IMR-90 (cell line): ENCODE measurements at regions not wholly inside any gene's neighbourhood (a gene's known extent, or its start where the extent isn't known, plus 50 kb on each side); places are given as distances from the start of the nearest gene placed in this dataset.

Source experiments
- BHLHE40 ChIP-seq: fragments of 150-350 bp; IDR thresholded peaks from 2 replicates; pipeline ENCODE4 v1.6.1; 2016; ENCODE audit warnings: mild to moderate bottlenecking, low read depth, low read length
- CEBPB ChIP-seq: IDR thresholded peaks from 2 replicates; pipeline ENCODE4 v1.6.1; 2012; ENCODE audit warnings: low read depth, low read length, improper control_type of control experiment
- CHD1 ChIP-seq: IDR thresholded peaks from 2 replicates; pipeline ENCODE4 v1.6.1; 2012; ENCODE audit warnings: low read depth, low read length, improper control_type of control experiment
- FOS ChIP-seq: fragments of 150-350 bp; IDR thresholded peaks from 2 replicates; pipeline ENCODE4 v1.6.1; 2016; ENCODE audit warnings: low read depth, low read length
- MAZ ChIP-seq: IDR thresholded peaks from 2 replicates; pipeline ENCODE4 v1.6.1; 2012; ENCODE audit warnings: low read depth, mild to moderate bottlenecking, low read length, improper control_type of control experiment, moderate library complexity, borderline replicate concordance
- POLR2A ChIP-seq: IDR thresholded peaks from 2 replicates; pipeline ENCODE4 v1.6.1; 2012; ENCODE audit warnings: mild to moderate bottlenecking, low read depth, low read length
- RAD21 ChIP-seq: IDR thresholded peaks from 2 replicates; pipeline ENCODE4 v1.6.1; 2012; ENCODE audit warnings: low read length, improper control_type of control experiment
- RFX5 ChIP-seq: IDR thresholded peaks from 2 replicates; pipeline ENCODE4 v1.8.0; 2012; ENCODE audit warnings: low read depth, mild to moderate bottlenecking, low read length, moderate library complexity
- TF ChIP-seq, protein P1 (sequence below): conservative IDR thresholded peaks from 2 replicates; pipeline ENCODE4 v1.5.1; 2012; ENCODE audit warnings: mild to moderate bottlenecking, low read depth, low read length, improper control_type of control experiment
- TF ChIP-seq, protein P2 (sequence below): fragments of 150-350 bp; IDR thresholded peaks from 2 replicates; pipeline ENCODE4 v1.6.1; 2017; ENCODE audit warnings: mild to moderate bottlenecking, antibody characterized with exemption, low read length, low read depth

DNA sequence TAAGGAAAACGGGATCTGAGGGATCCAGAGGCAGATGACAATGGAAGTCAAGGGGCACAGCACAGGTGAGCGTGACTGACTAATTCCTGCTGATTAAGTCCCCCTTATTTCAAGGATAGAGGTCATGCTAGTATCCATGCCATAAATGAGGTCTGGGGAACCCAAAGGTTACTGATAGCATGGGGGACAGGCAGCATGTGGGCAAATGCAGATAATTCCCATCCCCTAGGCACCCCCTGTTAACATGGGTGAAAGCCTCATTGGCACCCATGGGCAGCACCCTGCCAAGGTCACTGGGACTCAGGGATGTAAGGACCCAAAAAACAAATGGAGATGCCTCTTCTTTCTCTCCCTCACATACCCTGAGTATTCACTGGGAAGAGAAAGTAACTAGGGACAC is 139.7 kb downstream of the WDR11 start:
- no peak for TF ChIP-seq MAZ
- TF ChIP-seq POLR2A = no peak
- TF ChIP-seq, protein P1, sequence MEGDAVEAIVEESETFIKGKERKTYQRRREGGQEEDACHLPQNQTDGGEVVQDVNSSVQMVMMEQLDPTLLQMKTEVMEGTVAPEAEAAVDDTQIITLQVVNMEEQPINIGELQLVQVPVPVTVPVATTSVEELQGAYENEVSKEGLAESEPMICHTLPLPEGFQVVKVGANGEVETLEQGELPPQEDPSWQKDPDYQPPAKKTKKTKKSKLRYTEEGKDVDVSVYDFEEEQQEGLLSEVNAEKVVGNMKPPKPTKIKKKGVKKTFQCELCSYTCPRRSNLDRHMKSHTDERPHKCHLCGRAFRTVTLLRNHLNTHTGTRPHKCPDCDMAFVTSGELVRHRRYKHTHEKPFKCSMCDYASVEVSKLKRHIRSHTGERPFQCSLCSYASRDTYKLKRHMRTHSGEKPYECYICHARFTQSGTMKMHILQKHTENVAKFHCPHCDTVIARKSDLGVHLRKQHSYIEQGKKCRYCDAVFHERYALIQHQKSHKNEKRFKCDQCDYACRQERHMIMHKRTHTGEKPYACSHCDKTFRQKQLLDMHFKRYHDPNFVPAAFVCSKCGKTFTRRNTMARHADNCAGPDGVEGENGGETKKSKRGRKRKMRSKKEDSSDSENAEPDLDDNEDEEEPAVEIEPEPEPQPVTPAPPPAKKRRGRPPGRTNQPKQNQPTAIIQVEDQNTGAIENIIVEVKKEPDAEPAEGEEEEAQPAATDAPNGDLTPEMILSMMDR = no peak
- TF ChIP-seq FOS = no peak
- TF ChIP-seq CEBPB = no peak
- no peak for TF ChIP-seq RAD21
- TF ChIP-seq, protein P2, sequence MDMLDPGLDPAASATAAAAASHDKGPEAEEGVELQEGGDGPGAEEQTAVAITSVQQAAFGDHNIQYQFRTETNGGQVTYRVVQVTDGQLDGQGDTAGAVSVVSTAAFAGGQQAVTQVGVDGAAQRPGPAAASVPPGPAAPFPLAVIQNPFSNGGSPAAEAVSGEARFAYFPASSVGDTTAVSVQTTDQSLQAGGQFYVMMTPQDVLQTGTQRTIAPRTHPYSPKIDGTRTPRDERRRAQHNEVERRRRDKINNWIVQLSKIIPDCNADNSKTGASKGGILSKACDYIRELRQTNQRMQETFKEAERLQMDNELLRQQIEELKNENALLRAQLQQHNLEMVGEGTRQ = no peak
- TF ChIP-seq BHLHE40 = no peak
- no peak for TF ChIP-seq CHD1
- no peak for TF ChIP-seq RFX5
